CD4-positive, alpha-beta T cell (primary cell): ENCODE measurements at regions not wholly inside any gene's neighbourhood (a gene's known extent, or its start where the extent isn't known, plus 50 kb on each side); places are given as distances from the start of the nearest gene placed in this dataset.

ENCODE experiments used
- ATAC-seq: fragments of 200-7000 bp; cut with Tn5 transposase; one replicate; pipeline ENCODE4 v1.10.0; 2022; ENCODE audit warnings: mild to moderate bottlenecking; ENCODE audit not compliant: poor library complexity
- CTCF ChIA-PET: fragments of 350-600 bp; sonication (Branson Sonifier 250); formaldehyde crosslinking; loops from one replicate; lab custom pipeline; 2021; ENCODE audit warnings: antibody characterized with exemption, inconsistent platforms; lab: Charles Lee
- POLR2A ChIA-PET: fragments of 350-600 bp; sonication (Branson Sonifier 250); formaldehyde crosslinking; loops from one replicate; lab custom pipeline; 2021; ENCODE audit warnings: antibody characterized with exemption, inconsistent platforms; lab: Charles Lee
- DNase-seq, 14 experiments: peaks; one replicate each; pipeline ENCODE4 v3.0.0-alpha.2; 2013 to 2020; ENCODE audit warnings: mixed read lengths in 2 of 14
- H3K27ac ChIP-seq, 2 donors: one replicate each; pipeline versions ENCODE4 v1.5.1 to v1.7.0; 2013; ENCODE audit warnings: low read length in 2 of 2, low read depth in 1 of 2, mild to moderate bottlenecking in 1 of 2
- H3K27me3 ChIP-seq, 2 experiments: 1 replicate in 1 of 2; 2 replicates in 1 of 2; pipeline versions ENCODE4 v1.6.1 to v1.7.0; 2013; ENCODE audit warnings: low read length in 2 of 2, control low read depth in 1 of 2, mild to moderate bottlenecking in 1 of 2, moderate library complexity in 1 of 2; ENCODE audit not compliant: insufficient read depth in 2 of 2, control insufficient read depth in 1 of 2
- H3K36me3 ChIP-seq: one replicate; pipeline ENCODE4 v1.6.1; 2013; ENCODE audit warnings: low read length, control low read depth; ENCODE audit not compliant: insufficient read depth
- H3K4me1 ChIP-seq: one replicate; pipeline ENCODE4 v1.6.1; 2013; ENCODE audit warnings: low read length, control low read depth; ENCODE audit not compliant: insufficient read depth
- H3K4me3 ChIP-seq: one replicate; pipeline ENCODE4 v1.5.1; 2013; ENCODE audit warnings: mild to moderate bottlenecking, low read length, moderate library complexity
- H3K9me3 ChIP-seq, 2 experiments: 1 replicate in 1 of 2; 2 replicates in 1 of 2; pipeline versions ENCODE4 v1.6.1 to v1.7.0; 2013; ENCODE audit warnings: low read length in 2 of 2, mild to moderate bottlenecking in 2 of 2, control low read depth in 1 of 2, moderate library complexity in 1 of 2; ENCODE audit not compliant: control insufficient read depth in 1 of 2, insufficient read depth in 1 of 2
- H3K27ac Mint-ChIP-seq: one replicate; pipeline ENCODE4 v1.8.0; 2020; ENCODE audit warnings: mixed read lengths
- H3K27me3 Mint-ChIP-seq: one replicate; pipeline ENCODE4 v1.8.0; 2021; ENCODE audit warnings: mixed read lengths
- H3K36me3 Mint-ChIP-seq: one replicate; pipeline ENCODE4 v1.8.0; 2021; ENCODE audit warnings: low read depth, mixed read lengths
- H3K4me1 Mint-ChIP-seq: one replicate; pipeline ENCODE4 v1.8.0; 2021; ENCODE audit warnings: low read depth, mixed read lengths
- H3K4me3 Mint-ChIP-seq: one replicate; pipeline ENCODE4 v1.8.0; 2020; ENCODE audit warnings: mild to moderate bottlenecking, mixed read lengths
- H3K9me3 Mint-ChIP-seq: one replicate; pipeline ENCODE4 v1.8.0; 2020; ENCODE audit warnings: mixed read lengths
- CTCF ChIP-seq: fragments of 200-600 bp; IDR thresholded peaks from one replicate; pipeline ENCODE4 v1.8.0; 2022; ENCODE audit warnings: antibody characterized with exemption, mild to moderate bottlenecking
- intact Hi-C, 2 experiments: fragments of 100-400 bp; cut with DNase I in 1 of 2; cut with micrococcal nuclease in 1 of 2; formaldehyde crosslinking; loops; one replicate each; pipeline versions ENCODE4 v1.15.1 to v1.9.0; 2023 to 2025; cut with DNase I, micrococcal nuclease

- no peaks in the 10 kb centered on the region for H3K36me3 Mint-ChIP-seq
- ChIA-PET POLR2A (no interaction called here), CTCF (no interaction called here)
- no peaks in the 10 kb centered on the region for H3K4me1 Mint-ChIP-seq
- no peak overlapping the region for H3K27ac Mint-ChIP-seq
- ATAC-seq (no peak), DNase-seq (no peak)
- H3K27ac ChIP-seq: no peak overlapping the region
- H3K27me3 ChIP-seq: no peaks in the 10 kb centered on the region
- TF ChIP-seq CTCF: no peak
- H3K9me3 Mint-ChIP-seq: peaks cover 14% of the 10 kb centered on the region
- H3K4me1 ChIP-seq: no peaks in the 10 kb centered on the region
- H3K27me3 Mint-ChIP-seq: no peaks in the 10 kb centered on the region
- H3K9me3 ChIP-seq: peaks cover 0 to 13% of the 10 kb centered on the region in 2 experiments
- no peak overlapping the region for H3K4me3 Mint-ChIP-seq
- no peak overlapping the region for H3K4me3 ChIP-seq
- intact Hi-C loops: no loop called here
- H3K36me3 ChIP-seq: no peaks in the 10 kb centered on the region
Observed at GRCh38 chr4:45679411-45679810, 444.4 kb downstream of the GABRG1 start.

- H3K4me3 ChIP-seq: no peak overlapping the region
- intact Hi-C loops: no loop called here
- H3K36me3 Mint-ChIP-seq: no peaks in the 10 kb centered on the region
- TF ChIP-seq CTCF: no peak
- ChIA-PET CTCF (no interaction called here), POLR2A (no interaction called here)
- H3K9me3 Mint-ChIP-seq: peaks cover 6% of the 10 kb centered on the region
- no peaks in the 10 kb centered on the region for H3K4me1 ChIP-seq
- no peak overlapping the region for H3K4me3 Mint-ChIP-seq
- H3K27me3 Mint-ChIP-seq: no peaks in the 10 kb centered on the region
- no peak for ATAC-seq
- no peak overlapping the region for H3K27ac Mint-ChIP-seq
- H3K27me3 ChIP-seq: no peaks in the 10 kb centered on the region
- DNase-seq: no peak
- H3K36me3 ChIP-seq: no peaks in the 10 kb centered on the region
- H3K9me3 ChIP-seq: no peaks in the 10 kb centered on the region
- H3K27ac ChIP-seq: no peak overlapping the region
- H3K4me1 Mint-ChIP-seq: no peaks in the 10 kb centered on the region
Observed at GRCh38 chr4:45668128-45668527, 455.7 kb downstream of the GABRG1 start.

- Histone ChIP-seq H3K9me3 (no peaks in the 10 kb centered on the region), H3K4me1 (no peaks in the 10 kb centered on the region), H3K4me3 (no peak overlapping the region), H3K27me3 (no peaks in the 10 kb centered on the region), H3K36me3 (no peaks in the 10 kb centered on the region), H3K27ac (no peak overlapping the region)
- Mint-ChIP-seq H3K4me3 (no peak overlapping the region), H3K9me3 (peaks cover 3% of the 10 kb centered on the region), H3K27me3 (no peaks in the 10 kb centered on the region), H3K4me1 (no peaks in the 10 kb centered on the region), H3K36me3 (no peaks in the 10 kb centered on the region), H3K27ac (no peak overlapping the region)
- ATAC-seq: no peak
- CTCF ChIA-PET: no interaction called here
- no peak for TF ChIP-seq CTCF
- intact Hi-C loops: no loop called here
- no peak for DNase-seq
- POLR2A ChIA-PET: no interaction called here
Observed at GRCh38 chr4:45663628-45664081, 460.2 kb downstream of the GABRG1 start.
